Kidney epithelial cell (primary cell): ENCODE measurements at regions not wholly inside any gene's neighbourhood (a gene's known extent, or its start where the extent isn't known, plus 50 kb on each side); places are given as distances from the start of the nearest gene placed in this dataset.

Experiments used
- DNase-seq: peaks from one replicate; pipeline ENCODE4 v3.0.0-alpha.2; 2010; ENCODE audit warnings: low read depth
- H3K27me3 ChIP-seq: 2 replicates; pipeline ENCODE4 v1.6.0; 2011; ENCODE audit warnings: low read length; ENCODE audit not compliant: control insufficient read depth, insufficient read depth
- H3K36me3 ChIP-seq: 2 replicates; pipeline ENCODE4 v1.5.1; 2011; ENCODE audit warnings: low read length; ENCODE audit not compliant: control insufficient read depth, insufficient read depth
- H3K4me3 ChIP-seq: 2 replicates; pipeline ENCODE4 v1.5.1; 2011; ENCODE audit warnings: low read depth, mild to moderate bottlenecking, control low read depth, low read length
- TF ChIP-seq, protein P1 (sequence below): IDR thresholded peaks from 2 replicates; pipeline ENCODE4 v1.5.1; 2011; ENCODE audit warnings: mild to moderate bottlenecking, moderate library complexity, low read length, control low read depth, inconsistent platforms; ENCODE audit not compliant: insufficient read depth, poor library complexity, severe bottlenecking

- TF ChIP-seq, protein P1, sequence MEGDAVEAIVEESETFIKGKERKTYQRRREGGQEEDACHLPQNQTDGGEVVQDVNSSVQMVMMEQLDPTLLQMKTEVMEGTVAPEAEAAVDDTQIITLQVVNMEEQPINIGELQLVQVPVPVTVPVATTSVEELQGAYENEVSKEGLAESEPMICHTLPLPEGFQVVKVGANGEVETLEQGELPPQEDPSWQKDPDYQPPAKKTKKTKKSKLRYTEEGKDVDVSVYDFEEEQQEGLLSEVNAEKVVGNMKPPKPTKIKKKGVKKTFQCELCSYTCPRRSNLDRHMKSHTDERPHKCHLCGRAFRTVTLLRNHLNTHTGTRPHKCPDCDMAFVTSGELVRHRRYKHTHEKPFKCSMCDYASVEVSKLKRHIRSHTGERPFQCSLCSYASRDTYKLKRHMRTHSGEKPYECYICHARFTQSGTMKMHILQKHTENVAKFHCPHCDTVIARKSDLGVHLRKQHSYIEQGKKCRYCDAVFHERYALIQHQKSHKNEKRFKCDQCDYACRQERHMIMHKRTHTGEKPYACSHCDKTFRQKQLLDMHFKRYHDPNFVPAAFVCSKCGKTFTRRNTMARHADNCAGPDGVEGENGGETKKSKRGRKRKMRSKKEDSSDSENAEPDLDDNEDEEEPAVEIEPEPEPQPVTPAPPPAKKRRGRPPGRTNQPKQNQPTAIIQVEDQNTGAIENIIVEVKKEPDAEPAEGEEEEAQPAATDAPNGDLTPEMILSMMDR, result no peak
- Histone ChIP-seq H3K27me3 (no peaks in the 10 kb centered on the region), H3K36me3 (peaks cover 1% of the 10 kb centered on the region), H3K4me3 (no peak overlapping the region)
- no peak for DNase-seq
These were observed 380.9 kb downstream of the ETS1 start for GRCh38 chr11:128206461-128206860.

- no peak overlapping the region for H3K4me3 ChIP-seq
- H3K36me3 ChIP-seq, result peaks cover 1% of the 10 kb centered on the region
- H3K27me3 ChIP-seq, result no peaks in the 10 kb centered on the region
- no peak for DNase-seq
- TF ChIP-seq, protein P1, result no peak
These were observed 381.6 kb downstream of the ETS1 start for GRCh38 chr11:128205796-128206195.

DNA sequence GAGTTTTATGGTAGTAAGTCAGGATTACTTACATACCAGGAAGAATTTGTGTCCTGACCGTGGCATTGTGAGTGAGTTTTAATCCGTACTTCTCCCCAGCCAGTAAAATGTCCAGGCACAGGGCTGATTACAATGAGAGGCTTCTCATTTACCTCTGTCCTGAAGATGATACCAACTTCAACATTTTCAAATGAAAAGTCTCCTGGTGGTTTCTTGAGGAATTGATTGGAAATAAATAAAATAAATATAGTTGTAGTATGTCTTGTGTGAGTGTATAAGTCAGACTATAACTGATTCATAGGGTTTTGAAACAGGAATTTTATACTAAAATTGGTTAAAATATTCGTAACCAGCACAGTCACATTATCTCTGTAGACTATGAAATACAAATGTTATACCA, 382.5 kb downstream of the ETS1 start:
- Histone ChIP-seq H3K36me3 (peaks cover 1% of the 10 kb centered on the region), H3K27me3 (no peaks in the 10 kb centered on the region), H3K4me3 (no peak overlapping the region)
- TF ChIP-seq, protein P1, result no peak
- DNase-seq, result no peak

GRCh38 chr11:128201801-128202200, 385.6 kb downstream of the ETS1 start:
- DNase-seq, result no peak
- Histone ChIP-seq H3K4me3 (no peak overlapping the region), H3K27me3 (no peaks in the 10 kb centered on the region), H3K36me3 (peaks cover 1% of the 10 kb centered on the region)
- TF ChIP-seq, protein P1, result no peak

DNA sequence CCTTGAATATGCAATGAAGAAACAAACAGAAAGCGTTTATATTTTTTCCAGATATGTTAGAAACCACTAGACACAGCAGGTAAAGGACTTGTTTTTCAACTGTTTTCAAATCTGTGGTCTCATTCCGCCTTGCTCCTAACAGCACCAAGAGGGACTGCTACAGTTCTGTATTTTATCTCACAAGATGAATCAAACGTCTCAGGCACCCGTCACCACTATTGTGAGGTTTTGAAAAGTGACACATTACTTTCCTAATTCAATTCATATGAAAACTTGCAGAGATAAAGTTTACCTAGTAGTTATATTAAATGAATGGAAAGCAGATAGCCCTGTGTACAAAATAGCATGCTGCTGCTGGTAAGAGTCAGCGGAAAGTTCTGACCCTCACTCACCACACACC, 386.3 kb downstream of the ETS1 start:
- TF ChIP-seq, protein P1, result no peak
- Histone ChIP-seq H3K27me3 (no peaks in the 10 kb centered on the region), H3K36me3 (no peaks in the 10 kb centered on the region), H3K4me3 (no peak overlapping the region)
- DNase-seq, result no peak

DNA sequence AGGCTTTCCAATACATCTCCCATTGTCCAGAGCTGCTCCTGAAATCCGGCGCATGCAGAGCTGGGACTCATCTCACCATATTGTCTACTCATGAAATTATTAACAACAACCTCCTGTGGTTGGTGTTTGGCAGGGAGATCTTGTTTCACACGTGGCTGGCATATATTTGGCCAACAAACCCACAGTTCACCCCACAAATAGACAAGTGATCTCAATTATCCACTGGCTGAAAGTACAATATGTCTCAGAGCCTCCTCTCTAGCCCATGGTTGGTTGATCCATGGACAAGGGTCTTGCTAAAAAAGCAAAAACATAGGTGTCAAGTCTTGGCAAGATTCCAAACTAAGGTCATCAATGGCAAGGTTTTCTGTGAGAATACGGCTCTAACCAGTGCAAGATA, 386.9 kb downstream of the ETS1 start:
- TF ChIP-seq, protein P1, result no peak
- H3K27me3 ChIP-seq, result no peaks in the 10 kb centered on the region
- no peak for DNase-seq
- H3K36me3 ChIP-seq, result no peaks in the 10 kb centered on the region
- H3K4me3 ChIP-seq, result no peak overlapping the region
